OCI-LY7 (cell line): ENCODE measurements at regions not wholly inside any gene's neighbourhood (a gene's known extent, or its start where the extent isn't known, plus 50 kb on each side); places are given as distances from the start of the nearest gene placed in this dataset.

Experiments used
- BruUV-seq: library from RNA; stranded (reverse); fragments of 400-500 nt; replicated peaks from 2 replicates; lab custom pipeline; 2021; lab: Mats Ljungman, UMichigan
- CTCF ChIA-PET: fragments of 300-600 bp; sonication (Branson Sonifier 250); formaldehyde crosslinking; loops from one replicate; lab custom pipeline; 2022; ENCODE audit warnings: antibody characterized with exemption; ENCODE audit not compliant: unreplicated experiment; lab: Charles Lee
- POLR2A ChIA-PET: fragments of 300-600 bp; sonication (Branson Sonifier 250); formaldehyde crosslinking; loops from one replicate; lab custom pipeline; 2022; ENCODE audit warnings: antibody characterized with exemption; lab: Charles Lee
- DNase-seq: peaks from one replicate; pipeline ENCODE4 v3.0.0-alpha.2; 2015; ENCODE audit warnings: low spot score
- H2AFZ ChIP-seq: fragments of 200-600 bp; sonication (generic), shearing (Covaris generic); 2 replicates; pipeline ENCODE4 v1.6.1; 2014; ENCODE audit warnings: mild to moderate bottlenecking, antibody characterized with exemption, low read length, moderate library complexity
- H3K27ac ChIP-seq: fragments of 200-600 bp; sonication (generic); 2 replicates; pipeline ENCODE4 v1.5.1; 2014; ENCODE audit warnings: mixed run types, low read depth, mild to moderate bottlenecking, moderate library complexity, low read length, inconsistent platforms; ENCODE audit not compliant: poor library complexity, severe bottlenecking
- H3K36me3 ChIP-seq: fragments of 200-600 bp; sonication (generic); 2 replicates; pipeline ENCODE4 v1.6.1; 2014; ENCODE audit warnings: mild to moderate bottlenecking, antibody characterized with exemption, low read length, moderate library complexity, mixed read lengths; ENCODE audit not compliant: insufficient read depth
- H3K4me1 ChIP-seq: fragments of 200-600 bp; sonication (generic); 2 replicates; pipeline ENCODE4 v1.5.1; 2014; ENCODE audit warnings: mild to moderate bottlenecking, low read length; ENCODE audit not compliant: insufficient read depth, poor library complexity, severe bottlenecking
- H3K4me2 ChIP-seq: fragments of 200-600 bp; sonication (generic); 2 replicates; pipeline ENCODE4 v1.6.1; 2014; ENCODE audit warnings: mild to moderate bottlenecking, low read length
- H3K4me3 ChIP-seq: fragments of 200-600 bp; sonication (generic); 2 replicates; pipeline ENCODE4 v1.5.1; 2014; ENCODE audit warnings: mild to moderate bottlenecking, low read depth, low read length; ENCODE audit not compliant: poor library complexity, severe bottlenecking
- H3K79me2 ChIP-seq: fragments of 200-600 bp; sonication (generic); 2 replicates; pipeline ENCODE4 v1.6.1; 2016; ENCODE audit warnings: low read depth, mild to moderate bottlenecking, low read length, moderate library complexity, mixed read lengths; ENCODE audit not compliant: insufficient read depth
- H3K9me2 ChIP-seq: fragments of 200-600 bp; sonication (generic); 2 replicates; pipeline ENCODE4 v1.6.1; 2016; ENCODE audit warnings: mild to moderate bottlenecking, low read length, mixed read lengths; ENCODE audit not compliant: insufficient read depth
- H3K9me3 ChIP-seq: fragments of 200-600 bp; sonication (generic); 2 replicates; pipeline ENCODE4 v1.6.1; 2014; ENCODE audit warnings: mild to moderate bottlenecking, mixed run types, low read length, mixed read lengths
- H4K20me1 ChIP-seq: fragments of 200-600 bp; sonication (generic); 2 replicates; pipeline ENCODE4 v1.6.1; 2014; ENCODE audit warnings: mild to moderate bottlenecking, antibody characterized with exemption, low read length, moderate library complexity, mixed read lengths; ENCODE audit not compliant: insufficient read depth
- EZH2phosphoT487 ChIP-seq: fragments of 200-600 bp; sonication (generic); IDR thresholded peaks from 2 replicates; pipeline ENCODE4 v1.6.1; 2018; ENCODE audit warnings: low read depth, borderline replicate concordance, mild to moderate bottlenecking, mixed run types, antibody characterized with exemption, low read length, moderate library complexity, mixed read lengths
- intact Hi-C: fragments of 100-400 bp; cut with micrococcal nuclease; formaldehyde crosslinking; loops from one replicate; pipeline ENCODE4 v1.10.0; 2022; ENCODE audit not compliant: unreplicated experiment
- TF ChIP-seq, protein P1 (sequence below): fragments of 200-600 bp; sonication (generic); conservative IDR thresholded peaks from 2 replicates; pipeline ENCODE4 v1.5.1; 2014; ENCODE audit warnings: mild to moderate bottlenecking, antibody characterized with exemption, low read length, moderate library complexity, mixed read lengths

DNA sequence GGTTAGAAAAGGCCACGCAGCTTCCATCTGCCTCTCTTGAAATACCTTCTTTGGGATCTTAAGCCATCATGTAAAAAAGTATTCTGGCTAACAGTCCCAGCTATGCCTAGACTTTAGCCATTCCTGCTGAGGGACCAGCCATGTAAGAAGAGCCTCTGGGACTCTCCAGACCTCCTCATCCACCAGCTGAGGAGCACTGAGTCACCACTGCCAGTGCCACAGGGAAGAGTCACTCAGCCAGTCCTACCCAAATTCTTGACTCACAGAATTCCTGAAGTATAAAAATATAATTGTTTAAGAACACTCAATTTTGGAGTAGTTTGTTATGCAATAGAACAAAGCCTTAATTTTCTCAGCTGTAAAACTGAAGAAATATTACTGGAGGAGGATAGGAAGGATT is 436.7 kb downstream of the ZEB2 start:
- ChIA-PET CTCF (no interaction called here), POLR2A (no interaction called here)
- Histone ChIP-seq H3K9me3 (no peaks in the 10 kb centered on the region), H3K4me2 (no peak overlapping the region), H3K9me2 (no peaks in the 10 kb centered on the region), H4K20me1 (no peaks in the 10 kb centered on the region), H3K4me3 (no peak overlapping the region), H3K4me1 (no peaks in the 10 kb centered on the region), H3K27ac (no peak overlapping the region), H2AFZ (no peak overlapping the region), H3K36me3 (no peaks in the 10 kb centered on the region), H3K79me2 (no peaks in the 10 kb centered on the region)
- TF ChIP-seq, protein P1, sequence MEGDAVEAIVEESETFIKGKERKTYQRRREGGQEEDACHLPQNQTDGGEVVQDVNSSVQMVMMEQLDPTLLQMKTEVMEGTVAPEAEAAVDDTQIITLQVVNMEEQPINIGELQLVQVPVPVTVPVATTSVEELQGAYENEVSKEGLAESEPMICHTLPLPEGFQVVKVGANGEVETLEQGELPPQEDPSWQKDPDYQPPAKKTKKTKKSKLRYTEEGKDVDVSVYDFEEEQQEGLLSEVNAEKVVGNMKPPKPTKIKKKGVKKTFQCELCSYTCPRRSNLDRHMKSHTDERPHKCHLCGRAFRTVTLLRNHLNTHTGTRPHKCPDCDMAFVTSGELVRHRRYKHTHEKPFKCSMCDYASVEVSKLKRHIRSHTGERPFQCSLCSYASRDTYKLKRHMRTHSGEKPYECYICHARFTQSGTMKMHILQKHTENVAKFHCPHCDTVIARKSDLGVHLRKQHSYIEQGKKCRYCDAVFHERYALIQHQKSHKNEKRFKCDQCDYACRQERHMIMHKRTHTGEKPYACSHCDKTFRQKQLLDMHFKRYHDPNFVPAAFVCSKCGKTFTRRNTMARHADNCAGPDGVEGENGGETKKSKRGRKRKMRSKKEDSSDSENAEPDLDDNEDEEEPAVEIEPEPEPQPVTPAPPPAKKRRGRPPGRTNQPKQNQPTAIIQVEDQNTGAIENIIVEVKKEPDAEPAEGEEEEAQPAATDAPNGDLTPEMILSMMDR, result no peak
- no peak for TF ChIP-seq EZH2phosphoT487
- intact Hi-C loops, result no loop called here
- no peak for DNase-seq
- BruUV-seq, result no TSS peak

DNA sequence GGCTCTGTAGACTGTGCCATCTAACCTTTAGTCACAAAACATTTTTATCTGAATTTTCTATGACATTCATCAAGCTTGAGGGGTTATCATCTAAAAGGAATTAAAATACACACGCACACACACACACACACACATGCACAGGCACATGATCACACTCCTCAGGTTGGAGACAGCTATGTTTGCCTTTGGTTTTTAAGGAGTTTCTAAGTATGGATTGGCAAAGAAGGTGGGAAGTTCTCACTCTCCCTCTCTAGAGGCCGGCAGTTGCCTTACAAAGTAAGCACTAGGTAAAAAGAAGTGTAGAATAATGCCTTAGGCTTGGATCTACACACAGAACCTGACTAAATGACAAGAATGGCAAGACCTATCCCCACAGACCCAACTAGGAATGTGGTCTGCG is 437.1 kb downstream of the ZEB2 start:
- no peak overlapping the region for H2AFZ ChIP-seq
- H4K20me1 ChIP-seq, result no peaks in the 10 kb centered on the region
- no peak overlapping the region for H3K4me2 ChIP-seq
- TF ChIP-seq, protein P1, result no peak
- no peak for TF ChIP-seq EZH2phosphoT487
- ChIA-PET CTCF (no interaction called here), POLR2A (interaction anchor here (0.7 kb wide), 1 partner anchor 40 kb away, joined by 3 read pairs; no protein-coding TSS in a partner anchor)
- no peak overlapping the region for H3K27ac ChIP-seq
- no peaks in the 10 kb centered on the region for H3K9me3 ChIP-seq
- H3K36me3 ChIP-seq, result no peaks in the 10 kb centered on the region
- H3K4me1 ChIP-seq, result no peaks in the 10 kb centered on the region
- no TSS peak for BruUV-seq
- H3K4me3 ChIP-seq, result no peak overlapping the region
- no peaks in the 10 kb centered on the region for H3K9me2 ChIP-seq
- no peaks in the 10 kb centered on the region for H3K79me2 ChIP-seq
- intact Hi-C loops, result no loop called here
- DNase-seq, result no peak

DNA sequence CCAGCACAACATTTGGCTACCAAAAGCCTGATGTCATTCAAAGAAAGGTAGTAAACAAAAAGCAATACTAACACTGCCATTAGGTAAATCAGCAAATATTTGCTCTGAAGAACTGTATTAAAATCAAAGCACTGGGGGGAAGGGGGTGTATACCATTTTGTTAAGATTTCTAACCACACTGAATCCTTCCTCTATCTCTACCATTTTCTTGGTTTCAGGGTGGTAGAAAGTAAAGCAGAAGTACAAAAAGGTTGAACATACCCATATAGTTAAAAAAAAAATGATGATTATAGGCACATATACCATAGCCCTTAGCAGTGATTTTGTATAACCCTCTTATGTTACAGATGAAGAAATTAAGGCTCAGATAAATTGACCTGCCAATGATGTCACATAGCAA is 437.6 kb downstream of the ZEB2 start:
- H2AFZ ChIP-seq, result no peak overlapping the region
- ChIA-PET POLR2A (interaction anchor here (0.7 kb wide), 1 partner anchor 40 kb away, joined by 3 read pairs; no protein-coding TSS in a partner anchor), CTCF (no interaction called here)
- no peaks in the 10 kb centered on the region for H4K20me1 ChIP-seq
- BruUV-seq, result no TSS peak
- no peaks in the 10 kb centered on the region for H3K4me1 ChIP-seq
- no peak overlapping the region for H3K4me3 ChIP-seq
- H3K9me3 ChIP-seq, result no peaks in the 10 kb centered on the region
- DNase-seq, result no peak
- intact Hi-C loops, result no loop called here
- no peak overlapping the region for H3K27ac ChIP-seq
- TF ChIP-seq, protein P1, result no peak
- TF ChIP-seq EZH2phosphoT487, result no peak
- H3K9me2 ChIP-seq, result no peaks in the 10 kb centered on the region
- H3K79me2 ChIP-seq, result no peaks in the 10 kb centered on the region
- H3K4me2 ChIP-seq, result no peak overlapping the region
- no peaks in the 10 kb centered on the region for H3K36me3 ChIP-seq
